GM10266 (cell line): ENCODE measurements at regions not wholly inside any gene's neighbourhood (a gene's known extent, or its start where the extent isn't known, plus 50 kb on each side); places are given as distances from the start of the nearest gene placed in this dataset.

Source experiments
- DNase-seq: peaks from one replicate; pipeline ENCODE4 v3.0.0; 2012; ENCODE audit errors: extremely low spot score
- CTCF ChIP-seq: IDR thresholded peaks from 2 replicates; pipeline ENCODE4 v1.5.1; 2012; ENCODE audit warnings: mild to moderate bottlenecking, low read depth; ENCODE audit not compliant: control insufficient read depth, insufficient read depth; ENCODE audit errors: missing control alignments

GRCh38 chr15:31905054-31905453 is 125.3 kb upstream of the CHRNA7 start:
- no peak for TF ChIP-seq CTCF
- no peak for DNase-seq

- no peak for DNase-seq
- TF ChIP-seq CTCF: no peak
These were observed 104.8 kb upstream of the CHRNA7 start for GRCh38 chr15:31925541-31925940.

GRCh38 chr15:31930967-31931366 is 99.3 kb upstream of the CHRNA7 start:
- TF ChIP-seq CTCF: no peak
- no peak for DNase-seq

GRCh38 chr15:31932576-31932975 is 97.7 kb upstream of the CHRNA7 start:
- no peak for TF ChIP-seq CTCF
- DNase-seq: no peak

- DNase-seq: no peak
- TF ChIP-seq CTCF: no peak
These were observed 95.5 kb upstream of the CHRNA7 start for GRCh38 chr15:31934821-31935220.

- no peak for DNase-seq
- no peak for TF ChIP-seq CTCF
These were observed 76.8 kb upstream of the CHRNA7 start for GRCh38 chr15:31953478-31953877.

GRCh38 chr15:31954374-31955172 is 75.7 kb upstream of the CHRNA7 start:
- TF ChIP-seq CTCF: no peak
- DNase-seq: no peak
